ENCODE measurements at regions not wholly inside any gene's neighbourhood (a gene's known extent, or its start where the extent isn't known, plus 50 kb on each side); places are given as distances from the start of the nearest gene placed in this dataset.

DNA sequence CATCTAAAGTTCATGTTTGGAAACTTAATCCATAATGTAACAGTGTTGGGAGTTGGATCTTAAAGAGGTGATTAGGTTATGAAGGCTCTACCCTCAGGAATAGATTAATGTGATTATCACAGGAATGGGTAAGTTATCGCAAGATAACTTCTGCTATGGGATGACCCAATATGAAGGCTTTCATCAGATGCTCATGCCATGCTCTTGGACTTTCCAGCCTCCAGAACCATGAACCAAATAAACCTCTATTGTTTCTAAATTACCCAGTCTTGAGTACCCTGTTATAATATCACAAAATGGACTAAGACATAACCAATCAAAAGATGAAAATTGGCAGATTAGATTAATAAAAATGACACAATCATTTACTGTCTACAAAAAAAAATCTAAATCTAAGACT, 906.9 kb upstream of the SOX9 start:
- H3K27ac ChIP-seq (ENCODE audit: low read depth, low read length): no peak overlapping the region
- H3K27me3 ChIP-seq (ENCODE audit: control insufficient read depth, insufficient read depth, low read length): no peaks in the 10 kb centered on the region
- H3K36me3 ChIP-seq (ENCODE audit: control insufficient read depth, insufficient read depth, low read length): no peaks in the 10 kb centered on the region
- peaks cover 5% of the 10 kb centered on the region; the same call in 1 of the 2 replicates for H3K9me3 ChIP-seq (ENCODE audit: control insufficient read depth, insufficient read depth, low read length)
- H3K9ac ChIP-seq (ENCODE audit: low read depth, low read length): no peak overlapping the region
- H3K4me3 ChIP-seq (ENCODE audit: low read depth, low read length): no peak overlapping the region
- H3K4me1 ChIP-seq (ENCODE audit: control insufficient read depth, insufficient read depth, low read length): no peaks in the 10 kb centered on the region

DNA sequence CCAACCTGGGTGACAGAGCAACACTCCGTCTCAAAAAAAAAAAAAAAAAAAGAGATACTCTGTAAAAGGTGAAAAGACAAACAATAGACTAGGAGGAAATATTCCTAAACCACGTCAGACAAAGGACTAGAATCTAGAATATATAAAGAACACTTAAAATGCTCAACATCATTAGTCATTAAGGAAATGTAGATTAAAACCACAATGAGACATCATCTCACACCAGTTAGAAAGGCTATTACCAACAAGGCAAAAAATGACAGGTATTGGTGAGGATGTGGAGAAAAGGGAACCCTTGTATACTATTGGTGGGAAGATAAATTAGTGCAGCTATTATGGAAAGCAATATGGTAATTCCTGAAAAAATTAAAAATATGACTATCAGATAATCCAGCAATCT, 903.1 kb upstream of the SOX9 start:
- no peak overlapping the region for H3K9ac ChIP-seq (ENCODE audit: low read depth, low read length)
- no peak overlapping the region for H3K27ac ChIP-seq (ENCODE audit: low read depth, low read length)
- no peaks in the 10 kb centered on the region for H3K27me3 ChIP-seq (ENCODE audit: control insufficient read depth, insufficient read depth, low read length)
- peaks cover 5% of the 10 kb centered on the region; the same call in 1 of the 2 replicates for H3K9me3 ChIP-seq (ENCODE audit: control insufficient read depth, insufficient read depth, low read length)
- H3K4me3 ChIP-seq (ENCODE audit: low read depth, low read length): no peak overlapping the region
- no peaks in the 10 kb centered on the region for H3K4me1 ChIP-seq (ENCODE audit: control insufficient read depth, insufficient read depth, low read length)
- no peaks in the 10 kb centered on the region for H3K36me3 ChIP-seq (ENCODE audit: control insufficient read depth, insufficient read depth, low read length)

DNA sequence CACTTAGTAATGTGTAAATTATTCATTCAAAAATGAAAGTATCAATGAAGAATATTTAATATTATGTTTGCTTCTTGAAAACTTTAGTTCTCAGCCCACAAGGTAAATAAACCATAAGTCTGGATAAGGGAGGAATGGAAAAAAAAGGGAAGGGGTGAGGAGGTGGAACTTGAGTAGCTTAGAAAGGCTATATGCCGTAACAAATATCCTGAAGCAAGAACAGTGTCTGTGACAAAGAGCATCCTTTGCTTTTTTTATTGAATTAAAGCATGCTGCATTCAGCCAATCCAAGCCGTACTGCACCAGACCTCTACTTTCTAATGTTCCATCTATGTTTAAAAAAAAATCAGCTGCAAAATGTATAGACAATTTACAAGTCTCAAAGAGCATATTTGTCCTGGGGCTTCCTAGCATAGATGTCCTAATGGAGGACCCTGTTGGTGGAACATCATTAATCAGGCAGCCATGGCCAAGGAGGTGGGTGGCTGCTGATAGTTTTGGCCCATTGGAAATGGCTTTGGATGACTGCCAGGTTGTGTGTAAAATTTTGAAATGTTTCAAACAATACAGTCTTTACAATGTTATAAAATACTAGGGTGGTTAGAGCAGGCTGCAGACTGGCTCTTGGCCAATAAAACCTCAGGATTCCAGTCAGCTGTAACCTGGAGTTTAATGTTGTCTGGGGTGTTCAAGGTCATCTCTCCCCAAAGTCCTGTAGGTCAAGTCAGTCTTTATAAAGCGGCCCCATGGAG, 895.8 kb upstream of the SOX9 start:
- Histone ChIP-seq H3K9me3 (ENCODE audit: control insufficient read depth, insufficient read depth, low read length) (no peaks in the 10 kb centered on the region), H3K27me3 (ENCODE audit: control insufficient read depth, insufficient read depth, low read length) (no peaks in the 10 kb centered on the region), H3K4me3 (ENCODE audit: low read depth, low read length) (no peak overlapping the region), H3K27ac (ENCODE audit: low read depth, low read length) (no peak overlapping the region), H3K36me3 (ENCODE audit: control insufficient read depth, insufficient read depth, low read length) (no peaks in the 10 kb centered on the region), H3K9ac (ENCODE audit: low read depth, low read length) (no peak overlapping the region), H3K4me1 (ENCODE audit: control insufficient read depth, insufficient read depth, low read length) (no peaks in the 10 kb centered on the region)

DNA sequence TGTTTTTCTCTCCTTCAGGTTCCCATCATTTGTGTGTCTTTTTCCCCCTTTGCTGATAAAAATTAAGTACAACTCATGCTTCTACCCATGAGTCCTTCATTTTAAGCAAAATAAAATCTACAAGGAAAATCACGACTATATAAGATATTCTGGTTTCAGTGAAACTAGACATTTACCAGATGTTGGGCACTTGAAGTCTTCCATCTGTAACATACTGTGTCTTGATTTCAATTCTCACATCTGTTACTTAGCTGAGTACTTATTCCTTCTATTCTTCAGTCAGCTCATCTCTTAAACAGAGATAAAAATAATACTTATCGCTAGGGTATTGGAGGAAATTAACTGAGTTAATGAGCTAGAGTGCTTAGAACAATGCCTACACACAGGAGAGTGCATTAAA, 893.0 kb upstream of the SOX9 start:
- Histone ChIP-seq H3K9me3 (ENCODE audit: control insufficient read depth, insufficient read depth, low read length) (no peaks in the 10 kb centered on the region), H3K27me3 (ENCODE audit: control insufficient read depth, insufficient read depth, low read length) (no peaks in the 10 kb centered on the region), H3K4me1 (ENCODE audit: control insufficient read depth, insufficient read depth, low read length) (no peaks in the 10 kb centered on the region), H3K36me3 (ENCODE audit: control insufficient read depth, insufficient read depth, low read length) (no peaks in the 10 kb centered on the region), H3K27ac (ENCODE audit: low read depth, low read length) (no peak overlapping the region), H3K9ac (ENCODE audit: low read depth, low read length) (no peak overlapping the region), H3K4me3 (ENCODE audit: low read depth, low read length) (no peak overlapping the region)

DNA sequence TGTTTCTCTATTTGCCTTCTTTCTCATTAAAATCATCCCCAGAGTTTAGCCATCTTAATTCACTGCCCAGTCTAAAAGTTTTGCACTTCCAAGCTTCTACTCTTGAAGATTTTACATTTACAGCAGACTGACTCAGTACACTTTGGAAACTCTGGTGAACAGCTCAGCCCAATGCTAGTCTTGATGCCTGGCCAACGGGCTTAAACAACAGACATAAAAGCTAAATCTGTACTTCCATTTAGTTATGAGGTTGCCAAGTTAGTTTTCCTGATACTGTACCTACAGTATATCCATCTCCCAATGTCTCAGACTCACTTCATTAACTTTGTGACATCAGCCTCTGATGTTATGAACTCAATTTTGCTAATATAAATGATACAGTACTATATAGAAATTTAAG, 891.8 kb upstream of the SOX9 start:
- Histone ChIP-seq H3K4me1 (ENCODE audit: control insufficient read depth, insufficient read depth, low read length) (no peaks in the 10 kb centered on the region), H3K27me3 (ENCODE audit: control insufficient read depth, insufficient read depth, low read length) (no peaks in the 10 kb centered on the region), H3K9me3 (ENCODE audit: control insufficient read depth, insufficient read depth, low read length) (no peaks in the 10 kb centered on the region), H3K27ac (ENCODE audit: low read depth, low read length) (no peak overlapping the region), H3K36me3 (ENCODE audit: control insufficient read depth, insufficient read depth, low read length) (no peaks in the 10 kb centered on the region), H3K9ac (ENCODE audit: low read depth, low read length) (no peak overlapping the region), H3K4me3 (ENCODE audit: low read depth, low read length) (no peak overlapping the region)

DNA sequence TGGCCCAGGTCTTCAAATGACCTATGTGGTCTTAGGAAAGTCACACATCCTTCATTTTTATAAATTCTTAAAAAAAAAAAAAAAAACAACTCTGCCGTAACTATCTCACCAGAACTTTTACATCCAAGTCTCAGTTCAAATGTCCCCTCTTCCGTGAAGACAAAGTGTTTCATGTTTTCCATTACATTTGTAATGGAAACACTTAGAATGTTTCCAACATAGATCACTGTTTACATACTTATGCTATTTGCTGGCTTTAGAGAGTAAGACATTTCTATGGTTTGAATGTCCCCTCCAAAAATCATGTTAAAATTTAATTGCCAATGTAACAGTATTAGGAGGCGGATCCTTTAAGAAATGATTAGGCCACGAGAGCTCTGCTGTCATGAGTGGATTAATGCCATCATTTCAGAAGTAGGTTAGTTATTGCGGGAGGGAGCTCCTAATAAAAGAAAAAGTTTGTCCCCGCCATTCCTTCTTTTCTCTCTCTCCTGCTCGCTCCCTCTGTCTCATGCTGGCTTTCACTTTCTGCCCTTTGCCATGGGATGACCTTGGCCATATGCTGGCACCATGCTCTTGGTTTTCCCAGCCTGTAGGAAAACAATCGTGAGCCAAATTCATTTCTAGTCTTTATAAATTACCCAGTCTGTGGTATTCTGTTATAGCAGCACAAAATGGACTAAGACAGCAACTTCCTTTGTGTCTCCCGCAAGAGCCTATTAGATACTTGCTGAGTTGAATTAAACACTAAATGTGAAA, 887.8 kb upstream of the SOX9 start:
- no peak overlapping the region for H3K9ac ChIP-seq (ENCODE audit: low read depth, low read length)
- no peaks in the 10 kb centered on the region for H3K9me3 ChIP-seq (ENCODE audit: control insufficient read depth, insufficient read depth, low read length)
- H3K4me1 ChIP-seq (ENCODE audit: control insufficient read depth, insufficient read depth, low read length): no peaks in the 10 kb centered on the region
- H3K4me3 ChIP-seq (ENCODE audit: low read depth, low read length): no peak overlapping the region
- H3K36me3 ChIP-seq (ENCODE audit: control insufficient read depth, insufficient read depth, low read length): no peaks in the 10 kb centered on the region
- H3K27me3 ChIP-seq (ENCODE audit: control insufficient read depth, insufficient read depth, low read length): no peaks in the 10 kb centered on the region
- H3K27ac ChIP-seq (ENCODE audit: low read depth, low read length): no peak overlapping the region

DNA sequence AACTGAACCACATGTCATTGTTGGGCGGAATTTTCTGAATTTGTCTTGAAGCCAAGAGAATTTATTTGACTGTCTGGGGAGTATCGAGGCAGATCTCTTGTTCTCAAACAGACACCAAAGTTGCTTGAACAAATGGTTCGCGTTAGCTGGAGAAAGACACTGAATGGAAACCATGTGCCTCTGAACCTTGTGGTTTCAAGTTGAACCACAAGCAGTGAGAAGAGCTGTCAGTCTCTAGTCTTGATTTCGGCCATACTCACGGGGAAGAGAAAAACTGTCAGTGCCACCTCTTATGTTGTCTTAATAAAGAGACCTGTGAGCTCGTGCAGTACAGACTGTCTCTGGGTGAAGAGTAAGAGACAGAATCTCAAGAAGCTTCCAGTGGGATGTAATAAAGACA, 886.5 kb upstream of the SOX9 start:
- Histone ChIP-seq H3K27me3 (ENCODE audit: control insufficient read depth, insufficient read depth, low read length) (no peaks in the 10 kb centered on the region), H3K27ac (ENCODE audit: low read depth, low read length) (no peak overlapping the region), H3K4me3 (ENCODE audit: low read depth, low read length) (no peak overlapping the region), H3K9me3 (ENCODE audit: control insufficient read depth, insufficient read depth, low read length) (no peaks in the 10 kb centered on the region), H3K9ac (ENCODE audit: low read depth, low read length) (no peak overlapping the region), H3K4me1 (ENCODE audit: control insufficient read depth, insufficient read depth, low read length) (no peaks in the 10 kb centered on the region), H3K36me3 (ENCODE audit: control insufficient read depth, insufficient read depth, low read length) (no peaks in the 10 kb centered on the region)

DNA sequence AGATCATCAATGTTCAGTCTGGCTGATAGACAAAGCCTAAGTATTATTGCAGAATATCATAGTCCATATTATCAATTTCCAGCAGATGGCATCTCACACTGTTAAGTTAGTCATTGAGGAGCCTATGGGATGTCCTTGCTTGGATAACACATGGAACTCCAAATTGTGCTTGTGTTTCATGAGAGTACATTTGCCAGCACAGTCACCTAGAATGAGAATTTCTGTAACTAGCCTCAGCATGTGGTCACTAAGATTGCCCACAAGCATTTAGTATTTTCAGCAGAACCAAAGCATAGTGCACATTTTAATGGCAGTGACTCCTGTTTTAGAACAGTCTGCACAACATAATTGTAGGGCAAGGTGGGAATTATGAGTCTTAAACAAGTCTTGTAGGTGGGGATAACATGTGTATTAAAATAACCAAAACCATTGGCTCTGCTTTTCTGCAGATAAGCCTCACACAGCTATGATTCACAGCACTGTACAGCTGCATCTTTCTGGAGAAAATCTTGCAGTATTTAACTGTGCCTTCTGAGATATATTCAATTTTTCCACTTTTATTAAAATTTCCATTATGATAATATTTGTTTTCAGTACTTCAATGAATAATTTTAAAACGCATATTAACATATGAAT, 882.8 kb upstream of the SOX9 start:
- Histone ChIP-seq H3K4me1 (ENCODE audit: control insufficient read depth, insufficient read depth, low read length) (no peaks in the 10 kb centered on the region), H3K4me3 (ENCODE audit: low read depth, low read length) (no peak overlapping the region), H3K9ac (ENCODE audit: low read depth, low read length) (no peak overlapping the region), H3K36me3 (ENCODE audit: control insufficient read depth, insufficient read depth, low read length) (no peaks in the 10 kb centered on the region), H3K27me3 (ENCODE audit: control insufficient read depth, insufficient read depth, low read length) (no peaks in the 10 kb centered on the region), H3K27ac (ENCODE audit: low read depth, low read length) (no peak overlapping the region), H3K9me3 (ENCODE audit: control insufficient read depth, insufficient read depth, low read length) (no peaks in the 10 kb centered on the region)

DNA sequence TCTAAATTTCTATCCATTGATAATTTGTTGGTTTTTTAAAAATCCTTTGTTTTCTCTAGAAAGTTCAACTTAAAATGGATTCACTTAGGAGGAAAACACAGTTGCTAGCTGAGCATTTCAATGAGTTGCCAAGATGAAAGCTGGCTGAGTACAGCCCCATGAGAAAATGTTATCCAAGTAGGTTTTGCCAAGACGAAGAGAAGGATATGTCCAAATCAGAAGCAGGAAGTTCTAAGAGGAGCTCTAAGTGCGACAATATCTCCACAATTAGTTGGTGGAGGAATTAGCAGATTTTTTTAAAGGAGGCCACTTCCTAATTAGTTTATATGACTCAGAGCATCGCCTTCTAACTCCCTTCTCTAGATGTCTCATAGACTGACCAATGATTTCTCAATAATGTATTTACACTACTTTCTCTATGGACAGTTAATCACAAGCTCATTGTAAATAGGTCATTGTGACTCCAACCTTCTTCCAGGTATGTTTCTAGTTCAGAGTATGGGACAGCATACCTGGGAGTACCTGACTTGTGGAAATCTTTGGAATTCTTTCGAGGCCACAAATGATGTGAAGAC, 873.3 kb upstream of the SOX9 start:
- no peak overlapping the region for H3K9ac ChIP-seq (ENCODE audit: low read depth, low read length)
- H3K27me3 ChIP-seq (ENCODE audit: control insufficient read depth, insufficient read depth, low read length): no peaks in the 10 kb centered on the region
- no peaks in the 10 kb centered on the region for H3K36me3 ChIP-seq (ENCODE audit: control insufficient read depth, insufficient read depth, low read length)
- no peaks in the 10 kb centered on the region for H3K9me3 ChIP-seq (ENCODE audit: control insufficient read depth, insufficient read depth, low read length)
- no peaks in the 10 kb centered on the region for H3K4me1 ChIP-seq (ENCODE audit: control insufficient read depth, insufficient read depth, low read length)
- H3K27ac ChIP-seq (ENCODE audit: low read depth, low read length): no peak overlapping the region
- no peak overlapping the region for H3K4me3 ChIP-seq (ENCODE audit: low read depth, low read length)

DNA sequence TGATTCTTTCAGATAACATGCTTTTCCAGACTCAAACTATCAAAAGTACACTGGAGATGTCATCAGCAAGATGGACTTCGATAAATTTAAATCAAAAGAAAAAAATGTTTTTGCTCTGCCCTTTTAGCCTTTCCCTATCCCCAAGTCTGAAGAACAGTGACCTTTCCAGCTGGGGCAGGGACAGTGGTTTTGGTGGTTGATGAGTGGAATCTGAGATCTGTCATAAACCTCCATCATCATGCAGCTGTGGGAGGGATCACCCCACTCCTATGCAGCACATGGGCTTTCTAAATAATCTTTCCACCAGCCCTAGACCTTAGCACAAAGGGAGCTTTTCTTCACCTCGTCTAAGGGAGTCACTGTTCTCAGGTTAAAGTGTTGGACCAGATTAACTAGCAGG, 869.5 kb upstream of the SOX9 start:
- no peak overlapping the region for H3K27ac ChIP-seq (ENCODE audit: low read depth, low read length)

DNA sequence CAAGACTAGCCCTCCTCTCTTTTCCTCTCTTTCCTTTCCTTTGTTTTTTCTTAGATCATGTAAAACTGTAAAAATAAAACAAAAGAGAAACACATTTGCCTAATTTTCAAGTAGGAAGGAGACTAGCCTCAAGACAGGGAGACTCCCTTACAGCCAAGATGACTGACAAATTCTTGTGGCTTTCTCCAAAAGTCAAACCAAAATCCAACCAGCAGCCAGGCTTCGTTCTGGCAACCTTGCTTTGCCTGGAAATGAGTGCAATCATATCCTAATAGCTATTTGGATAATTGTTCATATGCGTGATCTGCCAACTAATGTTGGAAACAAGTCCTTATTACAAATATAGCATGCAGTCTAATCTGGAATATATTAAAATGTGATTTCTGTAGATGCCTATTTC, 868.9 kb upstream of the SOX9 start:
- Histone ChIP-seq H3K27me3 (ENCODE audit: control insufficient read depth, insufficient read depth, low read length) (no peaks in the 10 kb centered on the region), H3K36me3 (ENCODE audit: control insufficient read depth, insufficient read depth, low read length) (no peaks in the 10 kb centered on the region), H3K4me3 (ENCODE audit: low read depth, low read length) (no peak overlapping the region), H3K27ac (ENCODE audit: low read depth, low read length) (no peak overlapping the region), H3K9ac (ENCODE audit: low read depth, low read length) (no peak overlapping the region), H3K4me1 (ENCODE audit: control insufficient read depth, insufficient read depth, low read length) (no peaks in the 10 kb centered on the region), H3K9me3 (ENCODE audit: control insufficient read depth, insufficient read depth, low read length) (no peaks in the 10 kb centered on the region)

More for the DNA sequence above, 869.5 kb upstream of the SOX9 start:
- no peak overlapping the region for H3K4me3 ChIP-seq (ENCODE audit: low read depth, low read length)
- no peak overlapping the region for H3K9ac ChIP-seq (ENCODE audit: low read depth, low read length)
- H3K9me3 ChIP-seq (ENCODE audit: control insufficient read depth, insufficient read depth, low read length): no peaks in the 10 kb centered on the region
- no peaks in the 10 kb centered on the region for H3K36me3 ChIP-seq (ENCODE audit: control insufficient read depth, insufficient read depth, low read length)
- H3K4me1 ChIP-seq (ENCODE audit: control insufficient read depth, insufficient read depth, low read length): no peaks in the 10 kb centered on the region
- H3K27me3 ChIP-seq (ENCODE audit: control insufficient read depth, insufficient read depth, low read length): no peaks in the 10 kb centered on the region

Measured in HUES48 (cell line).